ENCODE measurements at regions not wholly inside any gene's neighbourhood (a gene's known extent, or its start where the extent isn't known, plus 50 kb on each side); places are given as distances from the start of the nearest gene placed in this dataset.

DNA sequence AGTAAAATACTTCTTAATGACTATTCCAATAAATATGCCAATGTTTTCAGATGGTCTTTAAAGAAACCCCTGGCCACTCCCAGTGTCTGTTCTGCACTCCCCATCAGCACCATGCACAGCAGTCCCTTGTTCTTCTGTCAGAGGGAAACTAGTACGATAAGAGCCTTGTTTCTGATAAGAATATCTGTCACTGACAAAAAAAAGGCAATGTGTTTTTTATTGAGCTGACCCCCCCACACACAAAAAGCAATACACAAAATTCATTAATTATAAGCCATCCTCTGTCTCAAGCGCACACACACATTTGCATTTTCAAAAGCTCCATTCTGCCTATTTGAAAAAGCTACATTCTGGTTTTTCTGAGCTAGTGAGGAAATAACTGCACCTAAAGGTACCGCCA is 119.1 kb downstream of the ENC1 start:
- ATAC-seq: no peak
- Histone ChIP-seq H3K4me1 (ENCODE audit: low read depth) (no peaks in the 10 kb centered on the region), H3K36me3 (ENCODE audit: low read depth) (no peaks in the 10 kb centered on the region), H3K9me3 (peaks cover 7% of the 10 kb centered on the region), H3K4me3 (no peak overlapping the region)
- DNase-seq: no peak
- intact Hi-C loops (cut with DNase I, micrococcal nuclease): no loop called here
- TF ChIP-seq, protein P1, sequence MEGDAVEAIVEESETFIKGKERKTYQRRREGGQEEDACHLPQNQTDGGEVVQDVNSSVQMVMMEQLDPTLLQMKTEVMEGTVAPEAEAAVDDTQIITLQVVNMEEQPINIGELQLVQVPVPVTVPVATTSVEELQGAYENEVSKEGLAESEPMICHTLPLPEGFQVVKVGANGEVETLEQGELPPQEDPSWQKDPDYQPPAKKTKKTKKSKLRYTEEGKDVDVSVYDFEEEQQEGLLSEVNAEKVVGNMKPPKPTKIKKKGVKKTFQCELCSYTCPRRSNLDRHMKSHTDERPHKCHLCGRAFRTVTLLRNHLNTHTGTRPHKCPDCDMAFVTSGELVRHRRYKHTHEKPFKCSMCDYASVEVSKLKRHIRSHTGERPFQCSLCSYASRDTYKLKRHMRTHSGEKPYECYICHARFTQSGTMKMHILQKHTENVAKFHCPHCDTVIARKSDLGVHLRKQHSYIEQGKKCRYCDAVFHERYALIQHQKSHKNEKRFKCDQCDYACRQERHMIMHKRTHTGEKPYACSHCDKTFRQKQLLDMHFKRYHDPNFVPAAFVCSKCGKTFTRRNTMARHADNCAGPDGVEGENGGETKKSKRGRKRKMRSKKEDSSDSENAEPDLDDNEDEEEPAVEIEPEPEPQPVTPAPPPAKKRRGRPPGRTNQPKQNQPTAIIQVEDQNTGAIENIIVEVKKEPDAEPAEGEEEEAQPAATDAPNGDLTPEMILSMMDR (IDR thresholded peaks at IDR 0.05): no peak

DNA sequence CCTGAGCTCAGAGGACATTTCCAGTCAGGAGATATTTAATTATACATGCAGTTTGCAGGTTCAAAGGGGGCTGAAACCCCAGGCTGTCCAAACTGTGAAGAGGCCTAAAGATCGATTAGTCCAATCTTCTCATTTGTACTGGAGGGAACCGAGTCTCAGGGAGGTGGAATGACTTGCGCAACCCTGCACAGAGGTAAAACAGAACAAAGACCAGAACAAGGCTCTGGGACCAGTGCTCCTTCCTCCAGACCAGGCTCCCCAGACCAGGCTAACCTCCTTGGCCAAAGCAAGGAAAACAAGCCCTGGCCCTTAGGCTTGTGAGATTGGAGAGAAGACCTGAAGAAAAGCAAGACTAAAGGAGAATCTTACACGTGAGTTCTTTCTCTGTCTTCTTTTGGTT is 120.8 kb downstream of the ENC1 start:
- ATAC-seq: no peak
- intact Hi-C loops (cut with DNase I, micrococcal nuclease): no loop called here
- TF ChIP-seq, protein P1 (IDR thresholded peaks at IDR 0.05): no peak
- Histone ChIP-seq H3K9me3 (peaks cover 7% of the 10 kb centered on the region), H3K36me3 (ENCODE audit: low read depth) (no peaks in the 10 kb centered on the region), H3K4me1 (ENCODE audit: low read depth) (no peaks in the 10 kb centered on the region), H3K4me3 (no peak overlapping the region)
- DNase-seq: no peak

DNA sequence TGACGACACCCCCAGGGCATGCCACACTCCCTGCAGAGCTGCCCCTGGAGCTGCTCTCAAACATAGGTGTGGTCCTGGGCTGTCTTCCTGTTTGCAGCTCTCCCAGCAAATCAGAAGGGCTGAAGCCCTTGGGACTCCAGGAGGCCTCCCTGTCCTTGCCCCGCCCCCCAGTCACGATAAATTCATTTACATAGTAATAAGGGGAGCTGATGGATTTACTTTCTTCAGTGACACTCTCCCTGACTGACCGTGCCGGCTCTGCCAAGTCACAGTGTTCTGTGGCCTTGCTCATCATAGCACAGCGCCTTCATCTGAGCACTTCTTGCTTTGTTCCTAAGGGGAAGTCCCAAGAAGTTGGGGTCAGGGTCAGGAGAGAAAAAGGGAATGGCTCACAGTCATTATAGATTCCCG is 121.4 kb downstream of the ENC1 start:
- no peaks in the 10 kb centered on the region for H3K36me3 ChIP-seq (ENCODE audit: low read depth)
- TF ChIP-seq, protein P1 (IDR thresholded peaks at IDR 0.05): no peak
- no peaks in the 10 kb centered on the region for H3K4me1 ChIP-seq (ENCODE audit: low read depth)
- H3K9me3 ChIP-seq: peaks cover 5% of the 10 kb centered on the region
- DNase-seq (no peak), ATAC-seq (peak; percentile 78)
- H3K4me3 ChIP-seq: no peak overlapping the region
- intact Hi-C loops (cut with DNase I, micrococcal nuclease): no loop called here

DNA sequence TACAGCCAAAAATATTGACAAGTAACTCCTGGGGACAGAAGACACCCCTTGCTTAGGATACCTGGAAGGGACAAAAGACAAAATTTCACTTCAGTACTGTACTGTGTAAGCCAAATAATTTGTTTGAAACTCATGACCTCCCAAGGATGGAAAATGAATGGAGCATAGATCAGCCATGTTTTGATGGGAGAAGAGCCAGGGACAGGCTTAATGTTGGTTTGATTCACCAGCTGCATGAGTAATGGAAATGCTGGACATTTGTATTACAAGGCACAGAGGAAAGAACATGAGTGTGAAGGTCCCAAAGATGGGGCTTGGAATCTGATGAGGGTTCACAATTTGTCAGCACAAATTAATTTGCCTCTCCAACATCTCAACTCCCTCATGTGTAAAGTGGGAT is 122.8 kb downstream of the ENC1 start:
- TF ChIP-seq, protein P1 (IDR thresholded peaks at IDR 0.05): no peak
- H3K4me1 ChIP-seq (ENCODE audit: low read depth): no peaks in the 10 kb centered on the region
- intact Hi-C loops (cut with DNase I, micrococcal nuclease): no loop called here
- ATAC-seq: no peak
- H3K4me3 ChIP-seq: no peak overlapping the region
- no peak for DNase-seq
- H3K36me3 ChIP-seq (ENCODE audit: low read depth): no peaks in the 10 kb centered on the region
- no peaks in the 10 kb centered on the region for H3K9me3 ChIP-seq

DNA sequence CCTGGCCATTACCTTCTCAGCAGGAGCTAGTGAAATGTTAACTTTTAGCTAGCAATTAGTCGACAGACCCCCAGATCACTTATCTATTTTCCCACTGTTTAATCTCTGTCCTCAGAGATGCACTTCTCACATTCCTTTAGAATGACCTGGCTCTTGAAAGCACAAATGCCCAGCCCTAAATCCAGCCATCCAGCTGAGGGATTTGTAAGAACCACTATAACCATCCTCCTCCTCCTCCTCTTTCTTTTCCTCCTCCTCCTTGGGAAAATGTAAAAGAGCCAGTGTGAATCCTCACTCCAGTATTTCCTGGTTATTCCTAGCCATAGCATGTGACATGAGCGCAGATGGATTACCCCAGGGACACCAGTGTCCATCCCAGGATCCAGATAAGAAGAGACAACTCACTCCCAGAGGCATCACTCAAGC is 124.3 kb downstream of the ENC1 start:
- no peak for ATAC-seq

More for the DNA sequence above, 124.3 kb downstream of the ENC1 start:
- H3K4me3 ChIP-seq: no peak overlapping the region
- no peak for DNase-seq
- H3K4me1 ChIP-seq (ENCODE audit: low read depth): no peaks in the 10 kb centered on the region
- intact Hi-C loops (cut with DNase I, micrococcal nuclease): no loop called here
- H3K9me3 ChIP-seq: no peaks in the 10 kb centered on the region
- TF ChIP-seq, protein P1 (IDR thresholded peaks at IDR 0.05): no peak
- no peaks in the 10 kb centered on the region for H3K36me3 ChIP-seq (ENCODE audit: low read depth)
